ENCODE measurements at regions not wholly inside any gene's neighbourhood (a gene's known extent, or its start where the extent isn't known, plus 50 kb on each side); places are given as distances from the start of the nearest gene placed in this dataset.

- TF ChIP-seq RAD21 (IDR thresholded peaks at IDR 0.05; ENCODE audit: low read length), result no peak
- TF ChIP-seq, protein P1, sequence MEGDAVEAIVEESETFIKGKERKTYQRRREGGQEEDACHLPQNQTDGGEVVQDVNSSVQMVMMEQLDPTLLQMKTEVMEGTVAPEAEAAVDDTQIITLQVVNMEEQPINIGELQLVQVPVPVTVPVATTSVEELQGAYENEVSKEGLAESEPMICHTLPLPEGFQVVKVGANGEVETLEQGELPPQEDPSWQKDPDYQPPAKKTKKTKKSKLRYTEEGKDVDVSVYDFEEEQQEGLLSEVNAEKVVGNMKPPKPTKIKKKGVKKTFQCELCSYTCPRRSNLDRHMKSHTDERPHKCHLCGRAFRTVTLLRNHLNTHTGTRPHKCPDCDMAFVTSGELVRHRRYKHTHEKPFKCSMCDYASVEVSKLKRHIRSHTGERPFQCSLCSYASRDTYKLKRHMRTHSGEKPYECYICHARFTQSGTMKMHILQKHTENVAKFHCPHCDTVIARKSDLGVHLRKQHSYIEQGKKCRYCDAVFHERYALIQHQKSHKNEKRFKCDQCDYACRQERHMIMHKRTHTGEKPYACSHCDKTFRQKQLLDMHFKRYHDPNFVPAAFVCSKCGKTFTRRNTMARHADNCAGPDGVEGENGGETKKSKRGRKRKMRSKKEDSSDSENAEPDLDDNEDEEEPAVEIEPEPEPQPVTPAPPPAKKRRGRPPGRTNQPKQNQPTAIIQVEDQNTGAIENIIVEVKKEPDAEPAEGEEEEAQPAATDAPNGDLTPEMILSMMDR (conservative IDR thresholded peaks at IDR 0.05; ENCODE audit: low read depth, low read length), result no peak
- TF ChIP-seq CEBPB (IDR thresholded peaks at IDR 0.05; ENCODE audit: low read depth, low read length), result no peak
- no peak for TF ChIP-seq POLR2A (IDR thresholded peaks at IDR 0.05; ENCODE audit: low read depth, low read length)
- TF ChIP-seq BHLHE40 (IDR thresholded peaks at IDR 0.05; ENCODE audit: low read depth, low read length), result no peak
- TF ChIP-seq USF2 (IDR thresholded peaks at IDR 0.05; ENCODE audit: low read depth, low read length), result no peak
- TF ChIP-seq ELK1 (IDR thresholded peaks at IDR 0.05; ENCODE audit: borderline replicate concordance, low read depth, low read length), result no peak
- no peak for TF ChIP-seq MAZ (IDR thresholded peaks at IDR 0.05; ENCODE audit: borderline replicate concordance, low read depth, low read length)
- no peak for TF ChIP-seq RCOR1 (IDR thresholded peaks at IDR 0.05; ENCODE audit: insufficient replicate concordance, low read length)
- no peak for TF ChIP-seq MAFK (IDR thresholded peaks at IDR 0.05; ENCODE audit: low read depth, low read length)
- TF ChIP-seq RFX5 (IDR thresholded peaks at IDR 0.05; ENCODE audit: low read depth, low read length), result no peak
- no peak for TF ChIP-seq SMC3 (IDR thresholded peaks at IDR 0.05; ENCODE audit: low read depth, low read length)
- no peak for TF ChIP-seq CHD1 (IDR thresholded peaks at IDR 0.05; ENCODE audit: low read depth, low read length)
Observed at GRCh38 chr5:120098426-120098825, 365.7 kb upstream of the PRR16 start.
